SKM-1 (cell line): ENCODE measurements at regions not wholly inside any gene's neighbourhood (a gene's known extent, or its start where the extent isn't known, plus 50 kb on each side); places are given as distances from the start of the nearest gene placed in this dataset.
"Not testable (repeated sequence)": the region's sequence is repeated elsewhere in the genome, so short reads cannot be mapped to it uniquely, and the experiment has no call there.

ENCODE experiments used
- DNase-seq: peaks from one replicate; lab custom pipeline; 2025; ENCODE audit not compliant: unreplicated experiment; lab: John Stamatoyannopoulos, UW

DNA sequence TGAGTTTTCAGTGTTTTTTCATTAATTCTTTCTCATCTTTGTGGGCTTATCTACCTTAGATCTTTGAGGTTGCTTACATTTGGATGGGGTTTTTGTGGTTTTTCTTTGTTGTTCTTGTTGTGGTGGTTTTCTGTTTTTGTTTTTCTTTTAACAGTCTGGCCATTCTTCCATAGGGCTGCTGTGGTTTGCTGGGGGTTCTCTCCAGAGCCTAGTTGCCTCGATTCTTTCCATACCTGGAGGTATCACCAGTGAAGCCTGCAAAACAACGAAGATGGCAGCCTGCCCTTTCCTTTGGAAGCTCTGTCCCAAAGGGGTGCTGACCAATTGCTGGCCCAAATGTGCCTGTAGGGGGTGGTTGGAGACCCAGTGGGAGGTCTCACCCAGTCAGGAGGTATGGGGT is 168.6 kb upstream of the CLNK start:
- DNase-seq, result no peak

DNA sequence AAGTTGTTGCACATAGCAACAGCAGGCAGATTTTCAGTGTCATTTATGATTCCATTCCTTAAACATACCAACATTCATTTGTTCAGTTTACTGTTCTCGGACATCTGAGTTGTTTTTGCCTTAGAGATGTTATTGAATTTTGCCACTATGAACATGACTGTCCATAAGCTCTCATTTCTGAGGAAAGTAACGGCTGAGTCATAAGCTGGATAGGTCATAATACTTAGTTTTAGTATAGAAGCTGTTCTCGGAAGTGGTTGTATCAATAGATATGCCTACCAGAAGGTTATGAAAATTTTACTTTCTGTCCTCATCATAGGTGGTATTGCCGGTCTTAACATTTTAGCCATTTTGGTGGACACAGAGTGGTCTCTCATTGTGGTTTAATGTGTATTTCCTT is 157.1 kb upstream of the CLNK start:
- no peak for DNase-seq

DNA sequence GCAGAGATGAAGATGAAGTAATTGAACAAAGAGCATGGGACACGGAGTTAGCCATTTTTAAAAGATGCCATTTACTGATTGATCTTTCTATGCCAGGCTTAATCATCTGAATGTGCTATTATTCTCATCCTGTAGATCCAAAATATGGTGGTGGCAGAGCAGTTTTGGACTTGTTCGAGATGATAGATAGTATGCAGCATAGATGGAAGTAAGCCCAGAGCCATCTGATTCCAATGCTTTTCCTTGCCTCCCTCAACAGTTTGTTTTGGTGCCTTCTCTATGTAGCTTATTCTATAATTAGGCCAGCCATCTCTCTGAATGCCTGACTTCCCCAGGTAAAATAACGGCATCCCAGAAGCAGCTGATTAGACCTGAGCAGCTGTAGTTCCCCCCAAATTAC is 152.6 kb upstream of the CLNK start:
- DNase-seq, result no peak

DNA sequence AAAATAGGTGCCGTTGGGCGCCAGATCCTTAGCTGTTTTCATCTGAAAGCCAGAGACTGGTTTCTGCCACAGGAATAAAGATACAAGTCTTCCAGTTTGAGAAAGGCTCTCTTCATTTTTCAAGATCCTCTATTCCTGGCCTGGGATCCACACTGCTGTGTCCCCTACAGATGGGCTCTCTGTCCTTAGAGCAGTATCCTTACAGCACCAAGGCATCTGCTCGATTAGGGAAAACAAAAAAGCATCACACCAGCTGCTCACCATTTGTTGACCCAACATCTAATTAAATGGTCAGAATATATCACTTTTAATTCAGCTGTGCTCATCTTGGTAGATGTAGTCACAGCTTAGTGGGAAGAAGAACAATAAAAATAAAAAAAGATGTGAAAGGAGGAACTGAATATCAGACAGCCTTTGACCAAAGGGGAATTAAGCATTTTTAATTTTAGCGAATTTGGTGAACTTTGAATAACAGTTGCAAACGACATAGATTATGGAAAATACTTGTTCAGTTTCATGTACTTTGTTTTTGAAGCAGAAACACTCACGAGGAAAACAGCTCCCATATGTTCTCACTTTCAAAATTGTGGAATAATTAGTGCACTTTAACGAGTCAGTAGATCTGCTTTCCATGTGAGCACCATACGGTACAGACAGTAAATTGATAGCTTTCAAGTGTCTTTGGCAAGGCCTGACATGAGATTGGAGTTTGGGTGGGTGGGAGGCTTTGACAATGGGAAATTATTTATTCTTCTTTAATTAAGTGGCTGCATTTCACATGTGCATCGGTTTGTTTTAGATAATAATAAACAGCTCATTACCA is 148.4 kb upstream of the CLNK start:
- no peak for DNase-seq

DNA sequence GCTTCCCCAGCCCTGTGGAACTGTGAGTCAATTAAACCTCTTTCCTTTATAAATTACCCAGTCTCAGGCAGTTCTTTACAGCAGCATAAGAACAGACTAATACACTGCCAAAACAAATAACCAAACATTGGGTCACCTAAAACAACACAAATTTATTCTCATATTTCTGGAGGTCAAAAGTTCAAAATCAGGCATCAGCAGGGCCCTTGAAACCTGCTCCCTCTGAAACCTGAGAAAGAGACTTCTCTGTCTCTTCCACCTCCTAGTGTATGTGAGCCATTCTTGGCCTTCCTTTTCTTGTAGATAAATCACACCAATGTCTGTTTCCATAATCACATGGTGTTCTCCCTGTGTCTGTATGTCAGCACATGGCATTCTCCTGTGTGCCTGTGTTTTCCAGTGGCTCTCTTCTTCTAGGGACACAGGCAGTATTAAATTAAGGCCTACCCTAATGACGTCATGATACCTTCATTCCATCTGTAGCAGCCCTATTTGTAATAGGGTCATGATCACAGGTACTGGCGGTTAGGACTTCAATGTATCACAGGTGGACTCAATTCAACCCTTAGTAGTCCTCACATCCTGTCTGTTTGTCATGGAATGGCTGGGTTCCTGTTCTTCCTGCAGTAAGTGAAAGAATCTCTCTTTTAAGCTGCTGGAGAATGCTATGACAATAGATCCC is 147.3 kb upstream of the CLNK start:
- no peak for DNase-seq

DNA sequence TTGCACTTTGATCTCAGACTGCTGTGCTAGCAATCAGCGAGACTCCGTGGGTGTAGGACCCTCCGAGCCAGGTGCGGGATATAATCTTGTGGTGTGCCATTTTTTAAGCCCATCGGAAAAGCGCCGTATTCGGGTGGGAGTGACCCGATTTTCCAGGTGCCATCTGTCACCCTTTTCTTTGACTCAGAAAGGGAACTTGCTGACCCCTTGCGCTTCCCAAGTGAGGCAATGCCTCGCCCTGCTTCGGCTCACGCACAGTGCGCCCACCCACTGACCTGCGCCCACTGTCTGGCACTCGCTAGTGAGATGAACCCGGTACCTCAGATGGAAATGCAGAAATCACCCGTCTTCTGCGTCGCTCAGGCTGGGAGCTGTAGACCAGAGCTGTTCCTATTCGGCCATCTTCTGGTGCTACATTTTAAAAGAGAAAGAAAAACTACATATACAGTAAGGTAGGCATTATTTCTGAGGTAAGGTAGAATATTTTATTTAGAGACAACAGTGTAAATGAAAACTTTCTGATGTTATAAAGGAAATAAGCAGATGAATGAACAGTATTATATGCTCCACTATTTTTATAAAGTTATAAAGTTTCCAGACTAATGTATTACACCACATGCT is 144.5 kb upstream of the CLNK start:
- not testable (repeated sequence) for DNase-seq

DNA sequence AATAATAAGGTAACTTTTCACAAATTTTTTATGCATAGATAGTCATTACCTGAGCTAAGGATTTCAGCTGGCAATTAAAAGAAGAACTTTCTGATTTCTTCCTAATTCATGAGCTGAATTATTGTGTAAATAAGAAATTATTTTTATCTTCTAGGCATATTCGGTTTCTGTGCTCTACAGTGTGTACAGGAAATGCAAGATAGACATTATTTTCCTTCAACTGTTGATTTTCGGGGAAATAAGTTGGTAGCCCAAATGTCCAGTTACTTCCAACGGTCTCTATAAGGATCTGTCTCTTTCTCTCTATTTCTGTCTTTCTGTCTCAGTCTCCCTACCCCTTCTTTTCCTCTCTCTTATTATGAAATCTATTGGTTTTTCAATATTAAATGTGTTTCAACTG is 137.3 kb upstream of the CLNK start:
- no peak for DNase-seq

DNA sequence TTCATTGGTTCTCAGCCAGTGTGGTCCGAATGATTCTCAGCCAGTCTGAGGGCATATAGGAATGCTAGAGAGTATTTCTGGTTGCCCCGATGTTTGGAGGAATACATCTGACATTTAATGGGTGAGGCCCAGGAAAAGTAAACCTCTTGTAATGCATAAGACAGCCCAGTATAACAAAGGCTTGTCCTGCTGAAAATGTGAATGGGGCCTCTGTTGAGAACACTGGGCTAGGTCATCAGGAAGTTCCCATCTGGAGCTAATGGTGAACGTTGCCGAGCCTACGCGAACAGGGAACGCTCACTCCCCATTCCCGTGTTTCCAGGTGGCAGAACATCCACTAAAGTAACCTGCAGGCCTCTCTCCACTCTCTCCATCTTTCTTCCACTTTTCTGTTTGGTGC is 132.0 kb upstream of the CLNK start:
- DNase-seq, result no peak

DNA sequence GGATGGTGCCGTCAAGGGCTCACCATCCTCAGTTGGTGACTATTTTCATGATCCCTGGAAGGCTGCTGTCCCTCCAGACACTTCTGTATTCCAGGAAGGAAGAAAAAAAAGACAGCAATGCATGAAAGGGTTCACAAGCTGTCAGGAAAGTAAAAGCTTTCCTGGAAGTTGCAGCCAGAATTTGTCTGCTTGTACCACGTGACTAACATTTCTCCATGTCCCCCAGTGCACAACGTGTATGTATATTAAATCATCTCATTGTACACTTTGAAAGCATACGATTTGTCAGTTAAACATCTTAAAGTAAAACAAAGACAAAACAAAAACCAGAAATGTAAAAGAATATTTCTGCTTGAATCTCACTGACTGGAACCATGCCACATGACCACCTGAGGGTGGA is 127.4 kb upstream of the CLNK start:
- no peak for DNase-seq

DNA sequence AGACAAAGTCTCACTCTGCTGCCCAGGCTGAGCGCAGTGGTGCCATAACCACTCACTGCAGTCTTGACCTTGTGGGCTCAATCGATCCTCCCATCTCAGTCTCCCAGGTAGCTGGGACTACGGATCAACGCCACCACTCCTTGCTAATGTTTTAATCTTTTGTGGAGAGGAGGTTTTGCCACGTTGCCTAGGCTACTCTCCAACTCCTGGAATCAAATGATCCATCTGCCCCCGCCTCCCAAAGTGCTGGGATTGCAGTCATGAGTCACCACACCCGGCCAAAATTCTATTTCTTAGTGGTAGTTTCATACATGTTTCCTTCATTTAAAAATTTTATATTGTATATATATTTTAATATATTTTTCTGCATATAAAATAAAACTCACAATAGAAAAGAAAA is 125.8 kb upstream of the CLNK start:
- no peak for DNase-seq

DNA sequence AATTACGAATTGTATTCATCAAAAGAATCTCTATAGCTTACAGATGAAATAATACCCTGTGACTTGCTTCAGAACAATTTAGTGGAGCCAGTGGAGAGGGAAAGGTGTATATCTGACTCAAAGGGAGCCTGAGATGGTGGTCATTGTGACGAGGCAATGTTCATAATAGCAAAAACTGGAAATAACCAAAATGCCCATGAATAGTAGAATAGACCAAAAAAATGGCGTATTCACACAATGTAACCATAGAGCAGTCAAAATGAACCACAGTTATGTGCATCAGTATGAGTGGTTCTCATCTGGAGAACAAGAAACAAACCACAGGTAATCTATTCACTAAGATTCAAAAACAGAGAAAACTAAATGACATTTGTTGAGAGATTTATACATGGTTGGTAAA is 125.3 kb upstream of the CLNK start:
- DNase-seq, result no peak

DNA sequence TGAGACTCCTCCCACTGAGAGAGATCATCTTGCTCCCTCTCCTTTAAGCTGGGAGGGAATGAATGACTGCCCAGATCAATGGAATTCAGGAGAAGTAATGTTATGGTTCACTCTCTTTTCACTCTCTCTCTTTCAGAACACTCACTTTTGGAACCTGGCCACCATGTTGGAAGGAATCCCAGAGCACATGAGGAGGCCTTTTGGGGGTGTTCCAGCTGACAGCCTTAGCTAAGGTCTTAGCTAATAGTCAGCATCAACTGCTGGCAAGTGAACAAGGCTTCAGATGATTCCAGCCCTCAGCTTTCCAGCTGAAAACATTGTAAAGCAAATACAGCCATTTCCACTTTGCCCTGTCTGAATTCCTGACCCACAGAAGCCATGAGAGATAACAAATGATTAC is 124.0 kb upstream of the CLNK start:
- DNase-seq, result no peak

DNA sequence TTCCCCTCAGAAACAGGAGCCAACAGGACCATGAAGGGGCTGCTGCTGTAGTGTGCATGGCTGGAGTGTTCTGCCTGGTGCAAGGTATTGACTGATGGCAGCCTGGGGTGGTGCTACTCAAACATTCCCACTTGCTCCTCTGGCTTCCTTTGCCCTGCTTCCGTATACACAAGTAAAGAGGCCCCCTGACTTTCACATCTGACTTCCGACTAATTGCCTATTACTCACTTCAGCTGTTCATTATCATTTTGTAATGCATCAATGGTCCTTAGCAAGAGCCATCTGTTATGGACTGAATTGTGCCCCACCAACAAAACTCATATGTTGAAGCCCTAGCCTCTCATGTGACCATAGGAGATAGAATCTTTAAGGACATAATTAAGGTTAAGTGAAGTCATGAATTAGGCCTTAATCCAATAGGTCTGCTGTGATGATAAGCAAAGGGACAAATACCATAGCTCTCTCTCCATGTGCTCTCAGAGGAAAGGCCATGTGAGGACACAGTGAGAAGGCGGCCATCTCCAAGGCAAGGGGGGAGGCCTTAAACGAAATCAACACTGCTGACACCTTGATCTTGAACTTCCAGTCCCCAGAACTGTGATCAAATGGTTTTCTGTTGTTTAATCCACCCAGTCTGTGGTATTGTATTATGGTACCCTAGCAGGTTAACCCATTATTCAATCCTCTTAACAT is 122.5 kb upstream of the CLNK start:
- no peak for DNase-seq

DNA sequence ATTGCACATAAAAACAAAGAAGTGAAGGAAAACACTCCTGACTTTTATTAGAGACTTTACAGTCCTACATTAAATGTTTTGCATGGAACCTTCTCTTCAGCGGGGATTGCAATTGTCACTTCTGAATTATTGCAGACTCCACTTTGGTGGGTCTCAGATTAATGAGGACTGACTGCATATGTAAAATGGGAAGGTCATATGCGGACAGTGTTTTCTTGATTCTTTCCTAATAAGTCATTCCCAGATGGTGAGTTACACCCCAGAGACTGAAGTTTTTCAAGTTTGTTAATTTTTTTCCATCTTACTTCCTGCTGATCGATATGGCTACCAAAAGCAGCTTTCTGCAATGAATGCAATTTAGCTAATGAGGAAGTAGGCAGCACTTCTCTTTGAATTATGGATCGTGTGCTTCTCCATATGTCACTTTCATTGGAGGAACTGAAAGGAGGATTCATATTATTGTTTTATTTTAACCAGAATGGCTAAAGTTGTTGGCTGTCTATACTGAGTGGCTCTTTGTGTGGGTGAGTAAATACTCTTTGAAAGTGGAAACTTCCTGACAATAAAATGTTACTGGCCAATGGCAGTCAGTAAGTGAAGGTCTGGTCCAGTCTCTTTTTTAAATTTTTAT is 119.3 kb upstream of the CLNK start:
- DNase-seq, result no peak

DNA sequence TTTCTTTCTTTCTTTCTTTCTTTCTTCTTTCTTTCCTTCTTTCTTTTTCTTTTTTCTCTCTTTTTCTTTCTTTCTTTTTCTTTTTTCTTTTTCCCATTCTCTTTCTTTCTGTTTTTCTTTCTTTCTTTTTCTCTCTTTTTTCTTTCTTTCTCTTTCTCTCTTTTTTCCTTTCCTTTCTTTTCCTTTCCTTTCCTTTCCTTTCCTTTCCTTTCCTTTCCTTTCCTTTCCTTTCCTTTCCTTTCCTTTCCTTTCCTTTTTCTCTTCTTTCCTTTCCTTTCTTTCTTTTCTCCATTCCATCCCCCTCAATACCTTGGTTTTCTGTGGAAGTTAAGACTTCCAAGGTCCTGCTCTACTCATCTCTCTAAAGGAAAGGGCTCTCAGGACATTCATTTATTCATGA is 102.8 kb upstream of the CLNK start:
- DNase-seq, result no peak

DNA sequence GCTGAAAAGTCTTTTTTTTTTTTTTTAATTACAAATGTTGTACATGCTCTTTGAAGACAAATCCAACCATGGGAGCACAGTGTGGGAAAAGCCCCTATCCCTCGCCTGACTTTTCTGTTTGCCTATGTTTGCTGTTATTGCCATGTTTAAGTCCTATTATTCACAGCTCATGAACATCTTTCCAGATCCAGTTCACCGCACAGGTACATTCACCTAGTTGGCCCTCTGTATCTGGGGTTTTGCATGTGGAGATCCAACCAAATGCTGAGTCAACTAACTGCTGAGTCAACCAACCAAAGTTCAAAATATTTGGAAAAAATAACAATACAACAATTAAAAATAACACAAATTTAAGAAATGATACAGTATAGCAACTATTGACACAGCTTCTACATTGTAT is 100.1 kb upstream of the CLNK start:
- no peak for DNase-seq

DNA sequence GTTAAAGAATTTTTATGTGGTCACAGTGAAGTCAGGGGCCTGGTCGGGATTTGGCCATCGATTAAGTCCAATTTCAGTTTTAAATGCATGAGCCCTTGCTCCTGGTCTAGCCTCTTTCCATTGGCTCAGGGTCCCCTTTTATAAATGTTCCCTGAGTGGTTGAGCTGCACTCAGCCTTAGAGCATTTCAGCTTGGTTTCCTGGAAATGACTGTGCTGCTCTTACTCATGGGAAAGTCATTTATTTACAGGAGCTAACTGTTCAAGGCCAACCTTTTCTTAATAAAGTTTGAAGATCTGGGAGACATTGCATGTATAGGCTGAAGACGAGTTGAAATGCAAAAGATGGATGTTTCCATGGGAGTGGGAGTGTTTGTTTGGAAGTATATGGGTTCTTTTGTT is 98.8 kb upstream of the CLNK start:
- DNase-seq, result no peak

DNA sequence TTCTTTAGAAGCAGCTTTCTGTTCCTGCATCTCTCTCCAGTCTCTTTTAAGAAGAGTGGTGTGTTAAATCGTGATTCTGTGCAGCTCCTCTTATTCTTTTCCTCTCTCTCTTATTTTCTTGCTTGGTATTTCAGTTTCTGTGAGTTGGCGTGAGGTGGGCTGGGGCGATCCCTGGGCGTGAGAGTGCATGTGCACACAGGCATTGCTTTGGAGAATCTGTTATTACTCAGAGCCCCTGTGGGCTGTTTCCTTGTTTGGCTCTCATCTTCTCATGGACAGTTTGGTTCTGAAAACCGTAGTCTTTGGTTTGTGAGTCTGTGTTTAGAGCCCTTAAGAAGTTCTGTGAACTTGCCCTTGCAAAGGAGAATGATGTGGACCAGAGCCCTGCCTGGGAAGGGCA is 97.2 kb upstream of the CLNK start:
- DNase-seq, result no peak

DNA sequence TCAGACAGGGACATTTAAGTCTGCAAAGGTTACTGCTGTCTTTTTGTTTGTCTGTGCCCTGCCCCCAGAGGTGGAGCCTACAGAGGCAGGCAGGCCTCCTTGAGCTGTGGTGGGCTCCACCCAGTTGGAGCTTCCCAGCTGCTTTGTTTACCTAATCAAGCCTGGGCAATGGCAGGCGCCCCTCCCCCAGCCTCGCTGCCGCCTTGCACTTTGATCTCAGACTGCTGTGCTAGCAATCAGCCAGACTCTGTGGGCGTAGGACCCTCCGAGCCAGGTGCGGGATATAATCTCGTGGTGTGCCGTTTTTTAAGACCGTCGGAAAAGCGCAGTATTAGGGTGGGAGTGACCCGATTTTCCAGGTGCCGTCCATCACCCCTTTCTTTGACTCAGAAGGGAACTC is 96.2 kb upstream of the CLNK start:
- not testable (repeated sequence) for DNase-seq

DNA sequence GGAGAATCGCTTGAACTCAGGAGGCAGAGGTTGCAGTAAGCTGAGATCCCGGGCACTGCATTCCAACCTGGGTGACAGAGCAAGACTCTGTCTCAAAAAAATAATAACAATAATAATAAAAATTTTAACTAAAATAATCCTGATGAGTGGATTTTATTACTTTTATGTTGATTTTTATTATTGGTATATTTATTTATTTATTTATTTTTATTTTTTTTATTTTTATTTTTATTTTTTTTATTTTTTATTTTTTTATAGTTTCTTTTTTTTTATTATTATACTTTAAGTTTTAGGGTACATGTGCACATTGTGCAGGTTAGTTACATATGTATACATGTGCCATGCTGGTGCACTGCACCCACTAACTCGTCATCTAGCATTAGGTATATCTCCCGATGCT is 90.6 kb upstream of the CLNK start:
- DNase-seq, result not testable (repeated sequence)

DNA sequence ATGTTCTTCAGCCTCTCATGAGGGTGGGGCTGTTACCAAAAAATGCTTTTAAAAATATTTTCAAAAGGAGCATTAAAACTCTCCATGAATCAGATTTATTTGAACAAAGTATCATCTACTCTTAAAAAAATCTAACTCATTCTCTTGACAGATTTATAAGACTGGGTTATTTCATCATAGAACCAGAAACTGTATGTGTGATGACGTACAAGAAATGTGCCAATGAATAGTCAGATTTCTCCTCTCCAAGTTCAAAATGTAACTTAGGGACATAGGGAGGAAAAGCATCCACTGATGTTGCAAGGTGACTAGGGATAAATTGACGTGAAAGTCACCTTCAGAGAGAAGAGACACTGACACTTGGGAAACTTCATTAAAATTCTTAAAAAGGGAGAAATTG is 89.1 kb upstream of the CLNK start:
- DNase-seq, result no peak
